ENCODE measurements at regions not wholly inside any gene's neighbourhood (a gene's known extent, or its start where the extent isn't known, plus 50 kb on each side); places are given as distances from the start of the nearest gene placed in this dataset.

DNA sequence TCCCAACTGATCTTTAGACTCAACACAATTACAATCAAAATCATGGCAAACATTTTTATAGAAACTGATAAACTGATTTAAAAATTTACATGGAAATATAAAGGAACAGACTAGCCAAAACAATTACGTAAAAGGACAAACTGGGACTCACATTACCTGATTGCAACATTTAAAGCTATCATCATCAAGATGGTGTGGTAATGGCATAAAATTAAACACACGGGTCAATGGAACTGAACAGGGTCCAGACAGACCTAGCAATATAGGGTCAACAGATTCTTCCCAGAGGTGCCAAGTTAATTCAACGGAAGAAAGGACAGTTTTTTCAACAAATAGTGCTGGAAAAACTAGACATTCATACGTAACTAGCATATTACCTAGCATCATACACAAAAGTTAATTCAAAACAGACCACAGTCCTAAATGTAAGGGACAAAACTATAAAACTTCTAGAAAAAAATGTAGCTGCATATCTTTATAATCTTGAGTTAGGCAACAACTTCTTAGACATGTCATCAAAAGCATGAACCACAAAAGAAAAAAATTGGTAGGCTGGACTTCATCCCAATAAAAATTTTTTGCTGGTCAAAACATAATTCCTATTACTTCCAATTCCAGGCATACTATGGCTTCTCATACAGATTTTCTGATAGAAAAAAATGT lies 147.4 kb upstream of the BEND6 start:
- H3K27ac ChIP-seq, result no peak overlapping the region
- 86 to 93% methylated on average over 4 of the region's 4 CpGs for WGBS, 2 donors
- DNase-seq, result no peak
- H3K9me3 ChIP-seq, result no peaks in the 10 kb centered on the region
- H3K36me3 ChIP-seq, result no peaks in the 10 kb centered on the region
- peaks cover 0 to 63% (median 48%) of the 10 kb centered on the region in 4 donors for H3K4me1 ChIP-seq
- intact Hi-C loops (cut with DNase I), result no loop called here
- TF ChIP-seq POLR2AphosphoS5 (IDR thresholded peaks at IDR 0.05) (no peak), EP300 (IDR thresholded peaks at IDR 0.05) (no peak), POLR2A (IDR thresholded peaks at IDR 0.05) (no peak)
- TF ChIP-seq, protein P1, sequence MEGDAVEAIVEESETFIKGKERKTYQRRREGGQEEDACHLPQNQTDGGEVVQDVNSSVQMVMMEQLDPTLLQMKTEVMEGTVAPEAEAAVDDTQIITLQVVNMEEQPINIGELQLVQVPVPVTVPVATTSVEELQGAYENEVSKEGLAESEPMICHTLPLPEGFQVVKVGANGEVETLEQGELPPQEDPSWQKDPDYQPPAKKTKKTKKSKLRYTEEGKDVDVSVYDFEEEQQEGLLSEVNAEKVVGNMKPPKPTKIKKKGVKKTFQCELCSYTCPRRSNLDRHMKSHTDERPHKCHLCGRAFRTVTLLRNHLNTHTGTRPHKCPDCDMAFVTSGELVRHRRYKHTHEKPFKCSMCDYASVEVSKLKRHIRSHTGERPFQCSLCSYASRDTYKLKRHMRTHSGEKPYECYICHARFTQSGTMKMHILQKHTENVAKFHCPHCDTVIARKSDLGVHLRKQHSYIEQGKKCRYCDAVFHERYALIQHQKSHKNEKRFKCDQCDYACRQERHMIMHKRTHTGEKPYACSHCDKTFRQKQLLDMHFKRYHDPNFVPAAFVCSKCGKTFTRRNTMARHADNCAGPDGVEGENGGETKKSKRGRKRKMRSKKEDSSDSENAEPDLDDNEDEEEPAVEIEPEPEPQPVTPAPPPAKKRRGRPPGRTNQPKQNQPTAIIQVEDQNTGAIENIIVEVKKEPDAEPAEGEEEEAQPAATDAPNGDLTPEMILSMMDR (IDR thresholded peaks at IDR 0.05), result no peak
- H3K27me3 ChIP-seq, result no peaks in the 10 kb centered on the region
- H3K4me3 ChIP-seq, result no peak overlapping the region

DNA sequence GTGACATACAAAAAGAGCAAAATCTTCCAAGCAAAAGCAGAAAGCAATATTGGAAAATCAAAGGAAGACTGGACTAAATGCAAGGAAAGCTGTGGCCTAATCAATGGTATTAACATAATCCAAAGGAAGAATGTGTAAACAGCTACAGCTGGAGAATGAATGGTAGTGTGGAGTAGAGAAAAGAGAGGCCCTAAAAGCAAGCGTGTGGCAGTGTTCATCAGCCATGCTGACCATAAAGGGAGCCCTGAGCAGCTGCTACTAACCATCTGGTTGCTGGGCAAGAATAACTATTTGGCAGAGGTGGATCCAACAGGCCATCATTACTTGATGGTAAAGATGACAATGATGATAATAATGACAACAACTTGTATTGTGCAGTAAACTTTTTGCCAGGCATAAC lies 148.5 kb upstream of the BEND6 start:
- TF ChIP-seq POLR2AphosphoS5 (IDR thresholded peaks at IDR 0.05) (no peak), EP300 (IDR thresholded peaks at IDR 0.05) (no peak), POLR2A (IDR thresholded peaks at IDR 0.05) (no peak)
- TF ChIP-seq, protein P1 (IDR thresholded peaks at IDR 0.05), result no peak
- H3K4me1 ChIP-seq, result peaks cover 0 to 67% (median 51%) of the 10 kb centered on the region in 4 donors
- no peaks in the 10 kb centered on the region for H3K27me3 ChIP-seq
- no peak for DNase-seq
- no peaks in the 10 kb centered on the region for H3K36me3 ChIP-seq
- peak overlapping the region in 1 of 4 donors; percentile 2 for H3K27ac ChIP-seq
- no peaks in the 10 kb centered on the region for H3K9me3 ChIP-seq
- WGBS, 2 donors, result 77 to 81% methylated on average over 1 of the region's 1 CpG
- intact Hi-C loops (cut with DNase I), result no loop called here
- H3K4me3 ChIP-seq, result no peak overlapping the region

DNA sequence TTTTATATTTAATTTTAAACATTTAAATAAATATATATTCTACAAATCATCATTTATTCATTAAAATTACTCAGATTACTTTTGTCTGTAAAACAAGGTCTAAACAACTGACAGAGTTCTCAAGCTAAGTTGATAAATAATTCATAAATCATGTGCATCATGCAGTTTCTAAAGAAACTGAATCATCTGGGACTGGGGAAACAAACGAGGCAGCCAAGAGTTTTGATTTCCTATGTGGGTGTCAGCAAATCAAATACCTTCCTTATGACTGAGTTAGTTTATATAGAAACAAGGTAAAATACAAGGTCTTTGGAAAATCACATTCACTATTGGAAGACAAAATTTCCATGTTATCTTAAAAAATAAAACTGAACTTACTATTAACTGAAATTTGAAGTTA lies 149.9 kb upstream of the BEND6 start:
- Histone ChIP-seq H3K4me3 (no peak overlapping the region), H3K27me3 (no peaks in the 10 kb centered on the region), H3K4me1 (peaks cover 0 to 67% (median 50%) of the 10 kb centered on the region in 4 donors), H3K27ac (no peak overlapping the region), H3K36me3 (no peaks in the 10 kb centered on the region), H3K9me3 (no peaks in the 10 kb centered on the region)
- TF ChIP-seq EP300 (IDR thresholded peaks at IDR 0.05), result no peak
- TF ChIP-seq, protein P1 (IDR thresholded peaks at IDR 0.05), result no peak
- TF ChIP-seq POLR2A (IDR thresholded peaks at IDR 0.05), result no peak
- no peak for TF ChIP-seq POLR2AphosphoS5 (IDR thresholded peaks at IDR 0.05)
- intact Hi-C loops (cut with DNase I), result no loop called here
- no peak for DNase-seq
- 58 to 60% methylated on average over 1 of the region's 1 CpG for WGBS, 2 donors

DNA sequence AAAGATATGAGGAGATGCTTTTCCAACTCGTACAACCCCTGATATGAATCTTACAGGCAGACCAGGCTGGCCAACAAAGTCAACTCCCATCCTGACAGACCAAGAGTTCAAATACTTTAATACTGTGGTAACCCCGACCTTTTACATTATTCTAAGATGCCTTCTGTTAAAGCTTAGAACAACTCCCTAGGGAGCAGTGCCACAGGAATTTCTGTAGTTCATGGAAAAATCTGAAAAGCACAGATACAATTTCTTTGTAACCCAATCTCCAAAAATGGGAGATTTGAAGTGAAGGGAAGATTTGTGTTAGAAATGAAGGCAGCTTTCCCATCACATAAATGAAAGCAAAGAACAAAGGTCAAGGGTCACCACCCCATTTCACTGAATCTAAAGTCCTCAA lies 151.3 kb upstream of the BEND6 start:
- intact Hi-C loops (cut with DNase I), result no loop called here
- H3K4me1 ChIP-seq, result peaks cover 0 to 66% (median 52%) of the 10 kb centered on the region in 4 donors

More for the DNA sequence above, 151.3 kb upstream of the BEND6 start:
- Histone ChIP-seq H3K27ac (peak overlapping the region in 1 of 4 donors; percentile 9), H3K9me3 (no peaks in the 10 kb centered on the region), H3K4me3 (no peak overlapping the region), H3K27me3 (no peaks in the 10 kb centered on the region), H3K36me3 (no peaks in the 10 kb centered on the region)
- WGBS, 2 donors, result 71 to 77% methylated on average over 2 of the region's 2 CpGs
- TF ChIP-seq, protein P1 (IDR thresholded peaks at IDR 0.05), result no peak
- TF ChIP-seq EP300 (IDR thresholded peaks at IDR 0.05), result no peak
- no peak for TF ChIP-seq POLR2AphosphoS5 (IDR thresholded peaks at IDR 0.05)
- TF ChIP-seq POLR2A (IDR thresholded peaks at IDR 0.05), result no peak
- no peak for DNase-seq
